Right lobe of liver (tissue), 4 donors: ENCODE measurements at regions not wholly inside any gene's neighbourhood (a gene's known extent, or its start where the extent isn't known, plus 50 kb on each side); places are given as distances from the start of the nearest gene placed in this dataset.

ENCODE experiments used
- CTCF ChIP-seq, 4 donors: fragments of 200-600 bp in 3 of 4; fragments of 450-650 bp in 1 of 4; IDR thresholded peaks; one replicate each; pipeline versions ENCODE4 v1.5.1 to v1.8.0; 2016 to 2022; ENCODE audit warnings: antibody characterized with exemption in 4 of 4, mild to moderate bottlenecking in 2 of 4
- POLR2A ChIP-seq: fragments of 450-650 bp; IDR thresholded peaks from one replicate; pipeline ENCODE4 v1.6.1; 2017; ENCODE audit warnings: antibody characterized with exemption, mild to moderate bottlenecking
- donor health status: DM: no; HTN: no; CAD: no.
- donor health status: DM: no; HTN: no; CAD: no.
- donor health status: DM: no; HTN: yes; CAD: no.

GRCh38 chr3:31184261-31185061 lies 290.0 kb upstream of the GADL1 start:
- no peak for TF ChIP-seq CTCF (IDR thresholded peaks at IDR 0.05)
- TF ChIP-seq POLR2A, result no peak
